Upper lobe of left lung (tissue), 6 donors: ENCODE measurements at regions not wholly inside any gene's neighbourhood (a gene's known extent, or its start where the extent isn't known, plus 50 kb on each side); places are given as distances from the start of the nearest gene placed in this dataset.

Source experiments
- ATAC-seq, 2 donors: fragments of 200-7000 bp; cut with Tn5 transposase; one replicate each; pipeline ENCODE4 v1.9.1; 2022; ENCODE audit warnings: mild to moderate bottlenecking in 2 of 2, moderate library complexity in 2 of 2; ENCODE audit not compliant: low FRiP score in 2 of 2
- DNase-seq, 2 donors: peaks; one replicate each; pipeline ENCODE4 v3.0.0-alpha.2; 2019 to 2020
- H3K27ac ChIP-seq, 4 donors: fragments of 200-600 bp; sonication (generic); one replicate each; pipeline ENCODE4 v1.5.1; 2016 to 2019
- H3K27me3 ChIP-seq, 4 donors: fragments of 200-600 bp; sonication (generic); one replicate each; pipeline ENCODE4 v1.5.1; 2017 to 2019
- H3K36me3 ChIP-seq, 4 donors: fragments of 200-600 bp; sonication (generic); one replicate each; pipeline ENCODE4 v1.5.1; 2016 to 2019
- H3K4me1 ChIP-seq, 4 donors: fragments of 200-600 bp; sonication (generic); one replicate each; pipeline ENCODE4 v1.5.1; 2018 to 2019
- H3K4me3 ChIP-seq, 4 donors: fragments of 200-600 bp; sonication (generic); one replicate each; pipeline ENCODE4 v1.5.1; 2017 to 2019; ENCODE audit warnings: mild to moderate bottlenecking in 2 of 4, moderate library complexity in 1 of 4
- H3K9me3 ChIP-seq, 4 donors: fragments of 200-600 bp; sonication (generic); one replicate each; pipeline ENCODE4 v1.5.1; 2018 to 2019
- EP300 ChIP-seq, 4 donors: sonication (generic); formaldehyde crosslinking; IDR thresholded peaks; one replicate each; pipeline ENCODE4 v1.5.1; 2017; ENCODE audit warnings: antibody characterized with exemption in 4 of 4, control low read depth in 2 of 4
- POLR2A ChIP-seq, 4 donors: fragments of 450-650 bp; IDR thresholded peaks; one replicate each; pipeline ENCODE4 v1.5.1; 2016 to 2017; ENCODE audit warnings: antibody characterized with exemption in 4 of 4, mild to moderate bottlenecking in 2 of 4
- POLR2AphosphoS5 ChIP-seq, 2 donors: sonication (generic); formaldehyde crosslinking; IDR thresholded peaks; one replicate each; pipeline ENCODE4 v1.5.1; 2017; ENCODE audit warnings: antibody characterized with exemption in 2 of 2
- WGBS, 2 donors: methylation state at CpG; one replicate each; pipeline ENCODE4 v1.1.5; 2017 to 2018; 5-methylcytosine and 5-hydroxymethylcytosine counted together
- TF ChIP-seq, protein P1 (sequence below), 6 experiments: fragments of 450-650 bp in 4 of 6; fragments of 200-600 bp in 2 of 6; sonication (generic) in 2 of 6; IDR thresholded peaks; one replicate each; pipeline ENCODE4 v1.5.1; 2016 to 2019; ENCODE audit warnings: antibody characterized with exemption in 6 of 6
- donor health status: DM: no; HTN: no; CAD: no; lungs with moderate emphysema.
- donor health status: DM: no; HTN: yes; CAD: no; lungs with severe emphysema.

DNA sequence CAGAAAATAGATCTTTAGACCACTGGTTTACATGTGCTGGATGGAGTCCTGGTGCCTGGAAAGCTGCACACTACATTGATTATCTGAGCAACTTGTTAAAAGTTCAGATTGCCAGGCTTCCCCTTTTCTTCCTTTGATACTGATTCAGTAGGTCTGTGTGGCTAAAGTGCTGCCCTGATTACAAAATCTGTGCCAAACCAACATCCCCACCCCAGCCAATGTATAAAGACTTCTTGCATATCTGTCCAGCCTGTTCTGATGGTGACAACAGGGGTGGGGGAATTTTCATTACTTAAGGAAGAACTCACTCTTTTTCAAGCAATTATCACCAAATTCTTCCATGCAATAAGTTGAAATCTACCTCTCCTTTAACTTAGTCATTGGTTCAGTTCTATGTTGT is 135.5 kb downstream of the TNFSF18 start:
- H3K36me3 ChIP-seq = no peaks in the 10 kb centered on the region
- H3K27ac ChIP-seq = no peak overlapping the region
- DNase-seq (no peak), ATAC-seq (no peak)
- no peak for TF ChIP-seq POLR2AphosphoS5 (IDR thresholded peaks at IDR 0.05)
- no peak for TF ChIP-seq EP300 (IDR thresholded peaks at IDR 0.05)
- TF ChIP-seq POLR2A (IDR thresholded peaks at IDR 0.05) = no peak
- TF ChIP-seq, protein P1, sequence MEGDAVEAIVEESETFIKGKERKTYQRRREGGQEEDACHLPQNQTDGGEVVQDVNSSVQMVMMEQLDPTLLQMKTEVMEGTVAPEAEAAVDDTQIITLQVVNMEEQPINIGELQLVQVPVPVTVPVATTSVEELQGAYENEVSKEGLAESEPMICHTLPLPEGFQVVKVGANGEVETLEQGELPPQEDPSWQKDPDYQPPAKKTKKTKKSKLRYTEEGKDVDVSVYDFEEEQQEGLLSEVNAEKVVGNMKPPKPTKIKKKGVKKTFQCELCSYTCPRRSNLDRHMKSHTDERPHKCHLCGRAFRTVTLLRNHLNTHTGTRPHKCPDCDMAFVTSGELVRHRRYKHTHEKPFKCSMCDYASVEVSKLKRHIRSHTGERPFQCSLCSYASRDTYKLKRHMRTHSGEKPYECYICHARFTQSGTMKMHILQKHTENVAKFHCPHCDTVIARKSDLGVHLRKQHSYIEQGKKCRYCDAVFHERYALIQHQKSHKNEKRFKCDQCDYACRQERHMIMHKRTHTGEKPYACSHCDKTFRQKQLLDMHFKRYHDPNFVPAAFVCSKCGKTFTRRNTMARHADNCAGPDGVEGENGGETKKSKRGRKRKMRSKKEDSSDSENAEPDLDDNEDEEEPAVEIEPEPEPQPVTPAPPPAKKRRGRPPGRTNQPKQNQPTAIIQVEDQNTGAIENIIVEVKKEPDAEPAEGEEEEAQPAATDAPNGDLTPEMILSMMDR (IDR thresholded peaks at IDR 0.05) = no peak
- H3K4me1 ChIP-seq = peaks cover 0 to 3% (median 0%) of the 10 kb centered on the region in 4 donors
- no peak overlapping the region for H3K4me3 ChIP-seq
- peaks cover 5 to 10% (median 9%) of the 10 kb centered on the region in 4 donors for H3K9me3 ChIP-seq
- no peaks in the 10 kb centered on the region for H3K27me3 ChIP-seq

DNA sequence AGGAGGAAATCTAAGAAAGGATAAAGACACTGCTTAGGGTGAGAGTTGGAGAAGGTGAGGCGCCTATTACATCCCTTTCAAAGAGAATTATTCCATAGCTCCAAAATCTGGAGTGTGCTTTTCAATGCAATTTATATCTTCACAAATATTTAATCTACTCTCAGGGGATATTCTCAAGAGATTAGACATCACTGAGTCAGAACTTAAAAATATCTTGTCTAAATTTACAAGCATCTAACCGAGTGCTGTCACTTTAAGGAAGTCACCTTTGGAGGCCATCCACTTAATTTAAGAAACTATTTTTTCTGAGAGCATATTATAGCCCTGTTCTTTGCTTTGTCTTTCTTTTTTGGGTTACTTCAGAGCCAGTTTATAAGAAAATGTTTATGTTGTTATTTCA is 134.6 kb downstream of the TNFSF18 start:
- TF ChIP-seq POLR2A (IDR thresholded peaks at IDR 0.05) (no peak), POLR2AphosphoS5 (IDR thresholded peaks at IDR 0.05) (no peak), EP300 (IDR thresholded peaks at IDR 0.05) (no peak)
- TF ChIP-seq, protein P1 (IDR thresholded peaks at IDR 0.05) = no peak
- ATAC-seq (no peak), DNase-seq (no peak)
- Histone ChIP-seq H3K36me3 (no peaks in the 10 kb centered on the region), H3K27ac (no peak overlapping the region), H3K4me3 (no peak overlapping the region), H3K9me3 (peaks cover 5 to 10% (median 9%) of the 10 kb centered on the region in 4 donors), H3K4me1 (peaks cover 0 to 3% (median 0%) of the 10 kb centered on the region in 4 donors), H3K27me3 (no peaks in the 10 kb centered on the region)
- 86 to 91% methylated on average over 2 of the region's 2 CpGs for WGBS, 2 donors

DNA sequence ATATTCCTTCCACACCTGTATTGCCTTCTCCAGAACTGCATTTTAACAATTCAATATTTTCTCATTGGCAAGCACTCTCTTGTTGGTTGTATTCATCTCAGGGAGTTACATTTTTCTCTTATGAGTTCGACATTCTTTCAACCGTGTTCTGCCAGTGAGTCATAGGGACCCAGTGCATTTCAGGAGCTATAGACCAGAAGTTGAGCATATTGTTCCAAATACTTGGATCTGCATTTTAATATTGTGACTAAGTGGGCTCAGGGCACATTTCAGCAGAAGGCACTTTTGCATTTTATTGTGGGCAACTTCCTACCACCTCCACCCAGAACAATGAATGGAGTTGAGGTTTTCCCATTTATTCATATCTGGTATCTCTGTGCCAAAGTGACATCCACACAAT is 132.8 kb downstream of the TNFSF18 start:
- no peak for TF ChIP-seq POLR2A (IDR thresholded peaks at IDR 0.05)
- TF ChIP-seq, protein P1 (IDR thresholded peaks at IDR 0.05) = no peak
- Histone ChIP-seq H3K4me3 (no peak overlapping the region), H3K27ac (no peak overlapping the region), H3K9me3 (peaks cover 0 to 5% (median 3%) of the 10 kb centered on the region in 4 donors), H3K36me3 (no peaks in the 10 kb centered on the region), H3K4me1 (peaks cover 0 to 3% (median 0%) of the 10 kb centered on the region in 4 donors), H3K27me3 (no peaks in the 10 kb centered on the region)
- 54 to 56% methylated on average over 2 of the region's 2 CpGs for WGBS, 2 donors
- ATAC-seq (peak in 1 of 2 donors; percentile 79), DNase-seq (no peak)

DNA sequence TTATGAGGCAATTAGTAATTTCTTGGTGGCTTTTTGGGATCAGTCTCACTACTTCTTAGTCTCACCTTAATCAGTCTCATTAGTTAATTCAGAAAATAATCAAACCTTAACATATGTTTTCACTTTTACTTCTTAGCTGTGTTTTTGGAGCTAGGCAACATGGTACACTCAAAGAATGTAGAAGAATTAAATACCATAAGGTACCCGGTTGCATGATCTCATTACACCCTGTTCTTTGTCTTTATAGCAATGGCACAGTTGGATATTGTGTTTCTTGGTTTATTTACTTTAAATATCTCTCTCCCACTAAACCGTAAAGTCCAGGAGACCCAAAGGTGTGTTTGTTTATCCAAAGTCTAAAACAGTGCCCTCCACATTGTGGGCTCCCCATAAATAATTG is 132.3 kb downstream of the TNFSF18 start:
- TF ChIP-seq EP300 (IDR thresholded peaks at IDR 0.05) (no peak), POLR2A (IDR thresholded peaks at IDR 0.05) (no peak), POLR2AphosphoS5 (IDR thresholded peaks at IDR 0.05) (no peak)
- TF ChIP-seq, protein P1 (IDR thresholded peaks at IDR 0.05) = no peak
- 74 to 88% methylated on average over 2 of the region's 2 CpGs for whole genome bisulfite sequencing, 2 donors
- ATAC-seq = no peak
- no peaks in the 10 kb centered on the region for H3K36me3 ChIP-seq
- peaks cover 0 to 3% (median 0%) of the 10 kb centered on the region in 4 donors for H3K4me1 ChIP-seq
- DNase-seq = no peak
- no peak overlapping the region for H3K4me3 ChIP-seq
- no peak overlapping the region for H3K27ac ChIP-seq
- H3K9me3 ChIP-seq = peaks cover 0 to under 1% (median 0%) of the 10 kb centered on the region in 4 donors
- H3K27me3 ChIP-seq = no peaks in the 10 kb centered on the region

DNA sequence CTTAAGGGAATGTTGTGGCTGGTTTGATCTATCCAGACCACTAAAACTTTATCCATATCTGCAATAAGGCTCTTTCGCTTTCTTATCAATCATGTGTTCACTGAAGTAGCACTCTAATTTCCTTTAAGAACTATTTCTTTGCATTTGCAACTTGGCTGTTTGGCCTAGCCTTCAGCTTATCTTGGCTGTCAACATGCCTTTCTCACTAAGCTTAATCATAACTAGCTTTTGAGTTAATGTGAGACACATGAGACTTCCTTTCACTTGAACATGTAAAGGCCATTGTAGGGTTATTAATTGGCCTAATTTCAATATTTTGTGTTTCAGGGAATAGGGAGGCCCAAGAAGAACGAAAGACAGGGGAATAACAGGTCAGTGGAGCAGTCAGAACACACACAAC is 124.7 kb downstream of the TNFSF18 start:
- TF ChIP-seq EP300 (IDR thresholded peaks at IDR 0.05) = no peak
- no peak for TF ChIP-seq POLR2AphosphoS5 (IDR thresholded peaks at IDR 0.05)
- TF ChIP-seq POLR2A (IDR thresholded peaks at IDR 0.05) = no peak
- TF ChIP-seq, protein P1 (IDR thresholded peaks at IDR 0.05) = no peak
- WGBS, 2 donors = 61% methylated on average over 2 of the region's 2 CpGs
- H3K27ac ChIP-seq = no peak overlapping the region

More for the DNA sequence above, 124.7 kb downstream of the TNFSF18 start:
- Histone ChIP-seq H3K4me1 (no peaks in the 10 kb centered on the region), H3K9me3 (no peaks in the 10 kb centered on the region), H3K4me3 (no peak overlapping the region), H3K36me3 (no peaks in the 10 kb centered on the region), H3K27me3 (no peaks in the 10 kb centered on the region)
- ATAC-seq (no peak), DNase-seq (no peak)
